Astrocyte (in vitro differentiated cells and primary cell): ENCODE measurements at regions not wholly inside any gene's neighbourhood (a gene's known extent, or its start where the extent isn't known, plus 50 kb on each side); places are given as distances from the start of the nearest gene placed in this dataset.

ENCODE experiments used
- DNase-seq: peaks from one replicate; pipeline ENCODE4 v3.0.0-alpha.2; 2010; ENCODE audit warnings: low read depth
- FAIRE-seq: peaks from 2 replicates; lab custom pipeline; 2011; peaks lifted over from hg19 to GRCh38; lab: Jason Lieb, UNC
- H2AFZ ChIP-seq: 2 replicates; pipeline ENCODE4 v1.6.0; 2012; ENCODE audit warnings: low read depth, low read length, inconsistent platforms
- H3K27ac ChIP-seq: 2 replicates; pipeline ENCODE4 v1.5.1; 2011; ENCODE audit warnings: low read depth, low read length, inconsistent platforms
- H3K27me3 ChIP-seq: 2 replicates; pipeline ENCODE4 v1.6.0; 2011; ENCODE audit warnings: low read length, inconsistent platforms; ENCODE audit not compliant: insufficient read depth
- H3K36me3 ChIP-seq: 2 replicates; pipeline ENCODE4 v1.5.1; 2011; ENCODE audit warnings: low read length, inconsistent platforms; ENCODE audit not compliant: insufficient read depth
- H3K4me1 ChIP-seq: 2 replicates; pipeline ENCODE4 v1.5.1; 2011; ENCODE audit warnings: low read length, inconsistent platforms; ENCODE audit not compliant: insufficient read depth
- H3K4me2 ChIP-seq: 2 replicates; pipeline ENCODE4 v1.6.0; 2012; ENCODE audit warnings: low read length, inconsistent platforms
- H3K4me3 ChIP-seq: 2 replicates; pipeline ENCODE4 v1.5.1; 2011; ENCODE audit warnings: low read depth, mild to moderate bottlenecking, low read length, inconsistent platforms; ENCODE audit not compliant: insufficient read depth
- H3K79me2 ChIP-seq: 2 replicates; pipeline ENCODE4 v1.6.0; 2012; ENCODE audit warnings: mild to moderate bottlenecking, low read length, inconsistent platforms; ENCODE audit not compliant: insufficient read depth
- H3K9ac ChIP-seq: 2 replicates; pipeline ENCODE4 v1.6.0; 2012; ENCODE audit warnings: mild to moderate bottlenecking, low read length, inconsistent platforms
- H3K9me3 ChIP-seq: 2 replicates; pipeline ENCODE4 v1.5.1; 2012; ENCODE audit warnings: low read depth, mild to moderate bottlenecking, low read length, inconsistent platforms; ENCODE audit not compliant: insufficient read depth
- H4K20me1 ChIP-seq: 2 replicates; pipeline ENCODE4 v1.6.0; 2012; ENCODE audit warnings: low read length, inconsistent platforms; ENCODE audit not compliant: insufficient read depth
- H3K27ac Mint-ChIP-seq: one replicate; pipeline ENCODE4 v1.8.0; 2021; ENCODE audit warnings: mild to moderate bottlenecking, mixed read lengths; ENCODE audit not compliant: unreplicated experiment
- H3K27me3 Mint-ChIP-seq: one replicate; pipeline ENCODE4 v1.8.0; 2021; ENCODE audit warnings: low read depth, mixed read lengths; ENCODE audit not compliant: unreplicated experiment
- H3K36me3 Mint-ChIP-seq: one replicate; pipeline ENCODE4 v1.8.0; 2021; ENCODE audit warnings: low read depth, mixed read lengths; ENCODE audit not compliant: unreplicated experiment
- H3K4me1 Mint-ChIP-seq: one replicate; pipeline ENCODE4 v1.8.0; 2021; ENCODE audit warnings: low read depth, mixed read lengths; ENCODE audit not compliant: unreplicated experiment
- H3K4me3 Mint-ChIP-seq: one replicate; pipeline ENCODE4 v1.8.0; 2021; ENCODE audit warnings: mild to moderate bottlenecking, moderate library complexity, mixed read lengths; ENCODE audit not compliant: unreplicated experiment
- H3K9me3 Mint-ChIP-seq: one replicate; pipeline ENCODE4 v1.8.0; 2021; ENCODE audit warnings: mild to moderate bottlenecking, mixed read lengths; ENCODE audit not compliant: unreplicated experiment
- EZH2 ChIP-seq: IDR thresholded peaks from 2 replicates; pipeline ENCODE4 v1.6.1; 2012; ENCODE audit warnings: mild to moderate bottlenecking, low read length, inconsistent platforms; ENCODE audit not compliant: insufficient read depth
- TF ChIP-seq, protein P1 (sequence below): IDR thresholded peaks from 2 replicates; pipeline ENCODE4 v1.5.1; 2011; ENCODE audit warnings: low read depth, mild to moderate bottlenecking, inconsistent platforms, low read length, moderate library complexity; ENCODE audit not compliant: insufficient read depth

DNA sequence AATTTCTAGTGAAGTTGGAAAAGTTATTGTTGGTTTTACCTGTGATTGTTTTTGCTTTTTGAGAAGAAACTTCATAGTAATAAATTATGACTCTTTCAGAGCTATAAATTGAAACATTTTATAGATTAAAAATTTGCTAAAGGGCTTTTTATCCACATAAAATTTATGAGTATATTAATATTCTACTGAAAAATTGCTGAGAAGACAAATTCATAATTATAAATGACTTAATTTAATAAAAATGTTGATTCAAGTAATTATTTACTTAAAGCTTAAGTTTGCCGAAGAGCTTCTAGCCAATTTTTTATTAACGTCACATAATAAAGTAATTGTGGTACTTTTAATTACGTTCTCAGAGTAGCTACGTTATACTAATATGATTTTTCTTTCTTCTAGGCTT is 761.7 kb downstream of the DNAJB9 start:
- Histone ChIP-seq H3K9ac (no peak overlapping the region), H3K4me2 (no peak overlapping the region), H3K36me3 (no peaks in the 10 kb centered on the region), H3K27ac (no peak overlapping the region), H4K20me1 (no peaks in the 10 kb centered on the region), H3K79me2 (no peaks in the 10 kb centered on the region), H3K9me3 (no peaks in the 10 kb centered on the region), H3K4me3 (no peak overlapping the region), H3K4me1 (no peaks in the 10 kb centered on the region), H2AFZ (no peak overlapping the region), H3K27me3 (no peaks in the 10 kb centered on the region)
- Mint-ChIP-seq H3K9me3 (no peaks in the 10 kb centered on the region), H3K36me3 (no peaks in the 10 kb centered on the region), H3K4me3 (no peak overlapping the region), H3K27ac (no peak overlapping the region), H3K27me3 (no peaks in the 10 kb centered on the region), H3K4me1 (no peaks in the 10 kb centered on the region)
- DNase-seq (no peak), FAIRE-seq (no peak)
- TF ChIP-seq EZH2, result no peak
- TF ChIP-seq, protein P1, sequence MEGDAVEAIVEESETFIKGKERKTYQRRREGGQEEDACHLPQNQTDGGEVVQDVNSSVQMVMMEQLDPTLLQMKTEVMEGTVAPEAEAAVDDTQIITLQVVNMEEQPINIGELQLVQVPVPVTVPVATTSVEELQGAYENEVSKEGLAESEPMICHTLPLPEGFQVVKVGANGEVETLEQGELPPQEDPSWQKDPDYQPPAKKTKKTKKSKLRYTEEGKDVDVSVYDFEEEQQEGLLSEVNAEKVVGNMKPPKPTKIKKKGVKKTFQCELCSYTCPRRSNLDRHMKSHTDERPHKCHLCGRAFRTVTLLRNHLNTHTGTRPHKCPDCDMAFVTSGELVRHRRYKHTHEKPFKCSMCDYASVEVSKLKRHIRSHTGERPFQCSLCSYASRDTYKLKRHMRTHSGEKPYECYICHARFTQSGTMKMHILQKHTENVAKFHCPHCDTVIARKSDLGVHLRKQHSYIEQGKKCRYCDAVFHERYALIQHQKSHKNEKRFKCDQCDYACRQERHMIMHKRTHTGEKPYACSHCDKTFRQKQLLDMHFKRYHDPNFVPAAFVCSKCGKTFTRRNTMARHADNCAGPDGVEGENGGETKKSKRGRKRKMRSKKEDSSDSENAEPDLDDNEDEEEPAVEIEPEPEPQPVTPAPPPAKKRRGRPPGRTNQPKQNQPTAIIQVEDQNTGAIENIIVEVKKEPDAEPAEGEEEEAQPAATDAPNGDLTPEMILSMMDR, result no peak

GRCh38 chr7:109335951-109336350 is 766.3 kb downstream of the DNAJB9 start:
- Mint-ChIP-seq H3K4me1 (no peaks in the 10 kb centered on the region), H3K36me3 (no peaks in the 10 kb centered on the region), H3K27me3 (no peaks in the 10 kb centered on the region), H3K4me3 (no peak overlapping the region), H3K9me3 (no peaks in the 10 kb centered on the region), H3K27ac (no peak overlapping the region)
- H2AFZ ChIP-seq, result no peak overlapping the region
- H3K27ac ChIP-seq, result no peak overlapping the region
- H3K4me3 ChIP-seq, result no peak overlapping the region
- TF ChIP-seq, protein P1, result no peak
- TF ChIP-seq EZH2, result no peak
- H3K27me3 ChIP-seq, result no peaks in the 10 kb centered on the region
- H3K36me3 ChIP-seq, result no peaks in the 10 kb centered on the region
- H4K20me1 ChIP-seq, result no peaks in the 10 kb centered on the region
- no peak overlapping the region for H3K4me2 ChIP-seq
- no peaks in the 10 kb centered on the region for H3K79me2 ChIP-seq
- FAIRE-seq (no peak), DNase-seq (no peak)
- no peak overlapping the region for H3K9ac ChIP-seq
- no peaks in the 10 kb centered on the region for H3K4me1 ChIP-seq
- H3K9me3 ChIP-seq, result no peaks in the 10 kb centered on the region

- no peaks in the 10 kb centered on the region for H3K4me1 ChIP-seq
- no peak for TF ChIP-seq EZH2
- TF ChIP-seq, protein P1, result no peak
- FAIRE-seq (no peak), DNase-seq (no peak)
- no peaks in the 10 kb centered on the region for H3K79me2 ChIP-seq
- no peaks in the 10 kb centered on the region for H3K27me3 ChIP-seq
- no peaks in the 10 kb centered on the region for H3K36me3 Mint-ChIP-seq
- no peak overlapping the region for H2AFZ ChIP-seq
- H3K36me3 ChIP-seq, result no peaks in the 10 kb centered on the region
- H3K9me3 ChIP-seq, result no peaks in the 10 kb centered on the region
- H3K27ac Mint-ChIP-seq, result no peak overlapping the region
- H3K4me1 Mint-ChIP-seq, result no peaks in the 10 kb centered on the region
- H3K4me3 Mint-ChIP-seq, result no peak overlapping the region
- no peak overlapping the region for H3K9ac ChIP-seq
- no peak overlapping the region for H3K27ac ChIP-seq
- no peak overlapping the region for H3K4me2 ChIP-seq
- no peaks in the 10 kb centered on the region for H3K27me3 Mint-ChIP-seq
- H3K4me3 ChIP-seq, result no peak overlapping the region
- no peaks in the 10 kb centered on the region for H4K20me1 ChIP-seq
- H3K9me3 Mint-ChIP-seq, result no peaks in the 10 kb centered on the region
These were observed 766.9 kb downstream of the DNAJB9 start for GRCh38 chr7:109336531-109336930.
